ENCODE measurements at regions not wholly inside any gene's neighbourhood (a gene's known extent, or its start where the extent isn't known, plus 50 kb on each side); places are given as distances from the start of the nearest gene placed in this dataset.
A peak's percentile ranks its signal among the peaks of the same experiment; 100 is the strongest.
"Not testable (repeated sequence)": the region's sequence is repeated elsewhere in the genome, so short reads cannot be mapped to it uniquely, and the experiment has no call there.

DNA sequence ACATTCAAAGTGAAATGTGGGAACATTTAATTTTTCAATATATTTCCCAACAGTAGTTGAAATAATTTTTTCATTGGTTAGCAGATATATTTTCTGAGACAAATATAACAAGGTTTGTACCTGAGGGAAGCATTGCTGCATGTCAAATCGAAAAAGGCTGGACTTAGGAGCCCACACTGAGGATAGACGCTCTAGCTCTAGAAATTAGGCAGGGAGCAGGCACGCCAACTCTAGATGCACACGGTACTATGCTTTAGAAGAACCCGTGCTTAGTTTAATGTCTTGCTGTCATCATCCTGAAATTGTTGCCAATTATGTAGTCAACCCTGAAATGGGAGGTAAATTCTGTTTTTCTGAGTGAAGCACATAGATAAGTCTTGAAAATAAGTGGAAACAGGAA, 731.1 kb upstream of the ZNF804A start:
- intact Hi-C loops (cut with DNase I), result no loop called here
- DNase-seq, result no peak

DNA sequence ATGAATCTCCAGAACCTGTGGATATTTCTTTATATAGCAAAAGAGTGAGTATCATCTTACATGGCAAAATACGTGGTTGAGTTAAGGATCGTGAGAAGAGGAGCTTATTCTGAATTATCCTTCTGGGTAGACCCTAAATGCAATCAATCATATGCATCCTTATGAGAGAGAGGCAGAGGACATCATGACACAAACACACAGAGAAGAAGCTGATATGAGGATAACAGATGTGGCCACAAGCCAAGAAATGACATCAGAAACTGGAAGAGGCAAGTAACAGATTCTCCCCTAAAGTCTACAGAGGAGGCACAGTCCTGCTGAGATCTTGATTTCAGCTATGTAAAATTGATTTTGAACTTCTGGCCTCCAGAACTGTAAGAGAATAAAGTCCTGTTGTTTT, 730.2 kb upstream of the ZNF804A start:
- no peak for DNase-seq
- intact Hi-C loops (cut with DNase I), result no loop called here

DNA sequence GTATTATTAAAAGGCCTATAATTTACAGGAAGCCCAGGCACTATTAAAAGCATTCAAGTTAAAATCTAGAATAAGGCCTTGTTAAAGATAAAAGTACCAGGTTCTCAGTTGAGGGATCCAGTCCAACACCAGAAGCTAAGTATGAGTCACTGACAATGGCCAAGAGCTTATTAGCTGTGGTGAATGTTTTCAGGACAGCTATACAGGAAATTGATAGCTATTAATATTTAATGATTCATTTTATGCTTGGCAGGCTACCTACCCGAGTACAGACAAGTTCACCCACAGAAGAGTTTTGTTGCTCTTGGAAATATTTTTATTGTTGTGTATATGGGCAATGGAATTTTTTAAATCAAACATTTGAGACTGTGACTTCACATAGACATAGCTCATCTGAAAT, 729.6 kb upstream of the ZNF804A start:
- intact Hi-C loops (cut with DNase I), result no loop called here
- DNase-seq, result no peak

DNA sequence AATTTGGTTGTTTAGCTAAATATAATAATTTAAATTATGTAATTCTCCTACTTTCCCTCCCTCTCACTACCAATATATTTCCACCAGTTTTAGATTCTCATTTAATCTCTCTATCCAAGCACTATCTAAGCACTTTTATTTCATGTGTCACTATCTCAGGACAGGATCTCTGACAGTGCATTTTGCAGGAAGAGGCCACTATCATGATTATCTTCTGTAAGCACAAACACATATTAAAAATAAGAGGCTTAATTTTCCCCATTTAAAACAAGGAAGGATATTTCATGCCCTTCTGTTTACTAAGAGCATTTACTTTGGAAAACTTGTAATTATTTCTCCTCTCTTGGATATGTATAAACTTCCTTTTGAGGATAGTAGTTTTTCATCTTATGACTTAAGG, 726.2 kb upstream of the ZNF804A start:
- no peak for DNase-seq
- intact Hi-C loops (cut with DNase I), result no loop called here

GRCh38 chr2:183881978-183882377, 716.4 kb upstream of the ZNF804A start:
- no peak for DNase-seq
- intact Hi-C loops (cut with DNase I), result no loop called here

GRCh38 chr2:183892315-183892941, 705.9 kb upstream of the ZNF804A start:
- intact Hi-C loops (cut with DNase I), result no loop called here
- DNase-seq, result peak in 3 of 10 donors; percentile 65 to 76 (median 72)

DNA sequence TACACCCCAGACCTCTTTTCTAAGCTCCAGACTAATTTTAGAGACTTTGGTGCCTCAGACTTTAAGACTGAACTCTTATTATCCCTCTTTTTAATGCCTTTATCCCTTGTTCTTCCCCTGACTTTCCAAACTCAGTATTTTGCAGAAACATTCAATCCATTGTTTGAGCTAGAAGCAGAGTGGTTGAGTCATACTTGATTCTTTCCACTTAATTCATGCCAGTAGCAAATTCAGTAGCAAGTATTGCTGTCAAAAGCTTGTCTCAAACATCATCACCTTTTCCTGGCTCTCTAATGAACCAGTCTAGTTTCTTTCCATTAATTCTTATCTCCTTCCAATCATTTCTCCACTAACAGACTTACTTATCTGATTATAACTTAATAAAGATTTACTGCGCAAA, 699.7 kb upstream of the ZNF804A start:
- intact Hi-C loops (cut with DNase I), result no loop called here

GRCh38 chr2:183901931-183902330, 696.4 kb upstream of the ZNF804A start:
- intact Hi-C loops (cut with DNase I), result no loop called here
- DNase-seq, result no peak

More for the DNA sequence above, 699.7 kb upstream of the ZNF804A start:
- DNase-seq, result no peak

DNA sequence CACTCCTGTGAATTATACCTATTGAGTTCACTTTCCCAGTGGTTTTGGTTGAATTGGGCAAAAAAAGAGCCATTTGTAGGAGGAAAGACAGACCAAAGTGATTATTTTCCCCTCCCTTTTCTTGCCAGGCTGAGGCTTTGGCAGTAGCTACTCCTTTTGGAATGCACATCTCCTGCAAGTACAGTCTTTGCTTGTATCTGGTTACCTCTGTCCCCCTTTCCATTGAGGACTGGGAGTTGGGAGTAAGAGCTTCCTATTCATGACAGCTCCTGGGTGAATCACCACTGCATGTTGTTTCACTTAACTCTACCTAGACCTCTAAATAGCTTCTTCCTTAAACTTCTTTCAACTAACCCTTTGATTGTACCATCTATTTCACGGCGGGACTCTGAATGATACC, 695.3 kb upstream of the ZNF804A start:
- intact Hi-C loops (cut with DNase I), result no loop called here
- DNase-seq, result no peak

- intact Hi-C loops (cut with DNase I); DNase-seq: not testable (repeated sequence)
Measured at GRCh38 chr2:183916041-183916440, 682.3 kb upstream of the ZNF804A start.

GRCh38 chr2:183919167-183919566, 679.2 kb upstream of the ZNF804A start:
- no peak for DNase-seq
- intact Hi-C loops (cut with DNase I), result no loop called here

DNA sequence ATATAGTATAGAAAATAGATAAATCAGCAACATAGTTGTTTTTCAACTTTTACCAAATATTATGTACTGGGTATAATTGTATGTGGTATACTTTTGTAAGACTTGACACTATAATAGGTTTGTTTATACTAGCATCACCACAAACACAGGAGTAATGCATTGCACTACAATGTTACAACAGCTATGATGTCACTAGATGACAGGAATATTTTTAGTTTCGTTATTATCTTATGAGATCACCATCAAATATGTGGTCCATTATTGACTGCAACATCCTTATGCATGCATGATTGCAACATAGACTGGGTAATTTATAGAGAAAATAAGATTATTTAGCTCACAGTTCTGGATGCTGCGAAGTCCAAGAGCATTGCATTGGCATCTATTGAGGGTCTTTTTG, 678.4 kb upstream of the ZNF804A start:
- intact Hi-C loops (cut with DNase I), result no loop called here
- no peak for DNase-seq

- intact Hi-C loops (cut with DNase I), result no loop called here
- no peak for DNase-seq
Measured at GRCh38 chr2:183925281-183925680, 673.0 kb upstream of the ZNF804A start.

GRCh38 chr2:183926433-183926832, 671.9 kb upstream of the ZNF804A start:
- intact Hi-C loops (cut with DNase I), result no loop called here
- DNase-seq, result no peak

DNA sequence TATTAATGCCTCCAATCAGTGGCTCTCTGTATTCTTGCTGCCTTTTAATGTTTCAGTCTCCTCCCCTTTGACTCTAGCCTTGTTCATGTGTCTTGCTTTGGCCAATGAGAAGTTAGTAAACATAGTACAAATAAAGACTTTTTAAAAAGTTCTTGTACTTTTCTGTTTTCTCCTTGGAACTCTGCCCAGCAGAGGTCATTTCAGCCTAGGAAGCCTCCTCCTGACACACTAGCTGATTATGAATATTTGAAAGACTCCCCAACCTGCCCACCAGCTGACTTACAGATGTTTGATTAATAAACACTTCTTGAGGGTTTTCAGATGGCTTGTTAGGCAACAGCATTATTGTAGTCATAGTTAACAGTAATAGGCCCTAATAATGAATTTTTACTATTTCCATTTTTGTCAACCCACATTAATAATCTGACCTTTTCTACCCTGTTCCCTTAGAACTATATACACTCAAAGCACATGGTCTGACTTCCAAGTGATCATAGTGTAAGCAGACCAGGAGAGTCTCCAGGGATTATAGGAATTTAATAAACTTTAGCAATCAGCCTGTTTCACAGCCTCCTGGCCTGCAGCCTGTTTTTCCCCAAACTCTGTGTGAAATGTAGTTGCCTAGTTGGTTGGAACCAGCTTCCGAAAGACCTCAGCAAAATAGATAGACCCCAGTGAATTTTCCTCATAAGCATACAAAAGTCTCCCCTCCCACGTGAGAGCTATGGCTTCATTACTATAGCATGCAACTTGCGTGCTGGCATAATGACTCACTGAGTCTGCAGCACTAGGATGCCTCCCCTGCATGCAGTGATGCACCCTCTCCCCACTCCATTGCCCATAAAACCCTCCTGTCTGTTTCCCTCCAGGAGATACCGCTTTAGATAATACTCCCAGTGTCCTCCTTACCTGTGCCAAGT, 670.7 kb upstream of the ZNF804A start:
- no peak for DNase-seq
- intact Hi-C loops (cut with DNase I), result no loop called here

DNA sequence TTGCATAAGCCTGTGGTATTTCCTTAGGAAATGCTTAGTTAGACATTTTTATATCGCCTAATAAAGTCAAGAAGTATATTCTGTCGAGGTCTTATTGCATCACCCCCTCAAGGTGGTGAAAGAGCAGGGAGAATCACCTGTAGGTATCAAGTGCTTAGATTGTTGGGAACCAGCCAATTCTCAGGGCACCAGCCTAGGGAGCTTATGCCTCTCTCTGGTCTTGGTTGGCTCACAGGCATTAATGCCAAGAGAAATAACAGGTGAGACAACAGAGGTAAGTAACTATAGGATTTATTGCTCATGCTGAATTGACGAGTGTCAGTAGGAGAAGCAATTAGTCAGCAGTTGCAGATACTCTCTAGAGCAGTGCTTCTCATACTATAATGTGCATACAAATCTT, 663.3 kb upstream of the ZNF804A start:
- no peak for DNase-seq
- intact Hi-C loops (cut with DNase I), result no loop called here

GRCh38 chr2:183937220-183937619, 661.1 kb upstream of the ZNF804A start:
- DNase-seq, result peak in 1 of 10 donors; percentile 54

GRCh38 chr2:183946193-183946592, 652.1 kb upstream of the ZNF804A start:
- DNase-seq, result no peak
- intact Hi-C loops (cut with DNase I), result no loop called here

More at GRCh38 chr2:183937220-183937619, 661.1 kb upstream of the ZNF804A start:
- intact Hi-C loops (cut with DNase I), result no loop called here

DNA sequence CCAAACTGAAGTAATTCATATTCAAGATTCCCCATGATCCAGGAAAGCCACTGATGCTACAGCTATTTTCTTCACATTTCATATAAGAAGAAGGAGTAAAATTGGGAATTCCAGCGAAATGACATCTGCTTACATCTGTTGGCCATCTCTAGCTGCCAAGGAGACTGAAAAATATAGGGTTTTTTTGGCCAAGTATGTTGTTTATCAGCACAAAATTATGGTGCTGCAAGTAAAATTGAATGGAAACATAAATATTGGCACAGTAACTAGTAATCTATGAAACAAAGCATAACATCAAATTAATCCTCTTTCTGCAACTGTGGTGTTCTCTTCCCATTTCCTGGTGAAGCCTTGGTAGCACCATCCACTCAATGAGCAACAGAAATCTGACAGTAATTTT, 649.5 kb upstream of the ZNF804A start:
- intact Hi-C loops (cut with DNase I), result no loop called here
- DNase-seq, result no peak

- intact Hi-C loops (cut with DNase I), result no loop called here
- DNase-seq, result no peak
Measured at GRCh38 chr2:183950673-183951072, 647.7 kb upstream of the ZNF804A start.

DNA sequence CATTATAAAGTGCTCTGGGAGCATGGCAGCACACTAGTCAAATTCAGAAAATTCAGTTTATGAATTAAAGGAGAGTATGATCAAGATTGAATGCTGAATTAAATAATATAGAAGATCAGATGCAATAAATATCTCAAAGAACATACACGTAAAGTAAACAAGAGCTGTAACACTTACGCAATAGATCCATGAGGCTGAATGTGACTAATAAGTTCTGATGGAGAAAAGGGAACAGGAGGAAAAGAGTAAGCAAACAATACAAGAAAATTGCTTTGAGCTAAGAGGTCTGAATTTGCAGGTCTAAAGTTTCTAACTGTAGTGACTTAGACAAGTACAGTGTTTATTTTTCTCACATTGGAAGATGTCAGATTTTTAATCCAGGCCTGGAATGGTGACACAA, 646.7 kb upstream of the ZNF804A start:
- no peak for DNase-seq
- intact Hi-C loops (cut with DNase I), result no loop called here

DNA sequence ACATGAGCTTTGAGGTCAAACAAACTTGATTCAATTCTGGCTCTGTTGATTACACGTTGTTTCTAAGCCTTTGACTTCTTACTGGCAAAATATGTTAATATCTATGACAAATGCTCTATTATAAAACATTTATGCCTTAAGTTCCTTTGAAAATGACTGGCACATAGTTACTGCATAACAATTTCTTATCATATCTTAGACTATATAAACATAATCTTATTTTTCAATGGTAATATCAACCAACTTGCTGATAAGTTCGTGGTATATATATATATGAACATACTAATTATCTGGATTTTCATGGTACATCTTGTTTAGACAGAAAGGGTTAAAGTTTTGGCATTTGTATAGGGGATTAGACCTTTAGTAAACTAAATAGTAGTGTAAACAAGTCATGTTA, 645.6 kb upstream of the ZNF804A start:
- intact Hi-C loops (cut with DNase I), result no loop called here
- no peak for DNase-seq
